ENCODE measurements at regions not wholly inside any gene's neighbourhood (a gene's known extent, or its start where the extent isn't known, plus 50 kb on each side); places are given as distances from the start of the nearest gene placed in this dataset.

DNA sequence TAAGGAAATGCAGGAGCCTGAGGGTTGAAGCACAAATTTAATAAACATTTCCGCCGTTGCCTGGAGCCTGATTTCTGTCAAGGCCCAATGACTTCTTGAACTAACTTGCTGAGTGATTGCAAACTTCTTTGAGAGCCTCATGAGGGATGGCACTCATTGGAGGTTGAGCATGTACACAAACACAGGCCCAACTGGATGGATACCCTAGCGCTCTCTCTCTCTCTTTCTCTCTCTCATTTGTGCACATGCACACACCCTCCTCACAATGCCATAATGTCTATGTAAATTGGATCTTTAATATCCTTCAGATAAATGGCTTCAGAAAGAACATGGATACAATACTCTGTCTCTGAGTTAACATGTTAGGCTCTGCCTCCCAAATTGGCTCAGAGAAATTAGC is 597.7 kb upstream of the CADM1 start:
- TF ChIP-seq POLR2A (IDR thresholded peaks at IDR 0.05): no peak
- no peak for TF ChIP-seq CTCF (IDR thresholded peaks at IDR 0.05)

Data from esophagus squamous epithelium (tissue), 4 donors.